HG02588 (cell line): ENCODE measurements at regions not wholly inside any gene's neighbourhood (a gene's known extent, or its start where the extent isn't known, plus 50 kb on each side); places are given as distances from the start of the nearest gene placed in this dataset.
"Not testable (repeated sequence)": the region's sequence is repeated elsewhere in the genome, so short reads cannot be mapped to it uniquely, and the experiment has no call there.

Experiments
- ATAC-seq: cut with Tn5 transposase; IDR thresholded peaks from one replicate; pipeline ENCODE4 v1.9.1; 2021; ENCODE audit warnings: mild to moderate bottlenecking, moderate library complexity; ENCODE audit not compliant: unreplicated experiment

- ATAC-seq = no peak
Measured at GRCh38 chr10:123269675-123270074, 115.5 kb downstream of the BUB3 start.

- ATAC-seq = no peak
Measured at GRCh38 chr10:123270221-123270620, 116.0 kb downstream of the BUB3 start.

GRCh38 chr10:123270806-123271205 is 116.6 kb downstream of the BUB3 start:
- no peak for ATAC-seq

- ATAC-seq = no peak
Measured at GRCh38 chr10:123272171-123272570, 118.0 kb downstream of the BUB3 start.

GRCh38 chr10:123274306-123275135 is 120.3 kb downstream of the BUB3 start:
- ATAC-seq = no peak

GRCh38 chr10:123275136-123275564 is 120.9 kb downstream of the BUB3 start:
- ATAC-seq = no peak

DNA sequence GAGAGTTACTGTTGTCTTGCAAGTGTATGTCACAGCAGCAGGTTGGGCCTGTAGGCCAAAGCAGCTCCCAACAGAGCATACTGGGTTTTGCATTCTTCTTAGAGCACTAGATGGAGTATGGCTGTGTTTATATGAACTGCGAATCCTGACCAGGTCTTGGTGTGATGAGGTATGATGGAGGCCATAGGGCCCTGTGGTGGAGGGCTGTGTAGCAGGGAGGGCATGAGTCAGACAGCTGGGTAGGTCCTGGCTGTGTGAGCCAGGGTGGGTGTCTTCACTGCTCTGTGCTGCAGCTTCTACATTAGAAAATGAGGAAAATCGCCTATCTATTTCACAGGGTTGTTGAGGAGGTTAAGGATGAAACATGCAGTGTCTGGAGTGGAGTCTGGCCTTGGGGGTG is 124.2 kb downstream of the BUB3 start:
- no peak for ATAC-seq

GRCh38 chr10:123283371-123283770 is 129.2 kb downstream of the BUB3 start:
- not testable (repeated sequence) for ATAC-seq

DNA sequence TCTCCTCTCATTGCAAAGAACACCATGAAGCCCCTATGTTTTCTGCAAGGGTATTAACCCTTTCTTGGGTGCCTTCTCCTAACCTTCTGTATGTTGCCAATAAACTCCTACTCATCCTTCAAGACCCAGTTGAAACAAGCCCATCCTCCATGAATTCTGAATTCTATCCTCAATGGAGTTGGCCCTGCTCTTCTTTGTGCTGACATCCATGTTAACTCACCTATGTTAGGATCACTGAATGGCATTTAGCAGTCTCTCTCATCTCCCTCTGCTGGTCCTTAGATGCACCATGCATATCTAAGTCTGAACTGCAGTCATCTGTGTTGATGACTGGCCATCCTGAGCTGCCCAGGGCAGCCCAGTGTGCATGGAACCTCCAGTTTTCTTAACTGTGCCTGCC is 129.8 kb downstream of the BUB3 start:
- ATAC-seq = no peak

- ATAC-seq = no peak
Measured at GRCh38 chr10:123287594-123288247, 133.5 kb downstream of the BUB3 start.

- ATAC-seq = no peak
Measured at GRCh38 chr10:123289432-123289831, 135.2 kb downstream of the BUB3 start.

DNA sequence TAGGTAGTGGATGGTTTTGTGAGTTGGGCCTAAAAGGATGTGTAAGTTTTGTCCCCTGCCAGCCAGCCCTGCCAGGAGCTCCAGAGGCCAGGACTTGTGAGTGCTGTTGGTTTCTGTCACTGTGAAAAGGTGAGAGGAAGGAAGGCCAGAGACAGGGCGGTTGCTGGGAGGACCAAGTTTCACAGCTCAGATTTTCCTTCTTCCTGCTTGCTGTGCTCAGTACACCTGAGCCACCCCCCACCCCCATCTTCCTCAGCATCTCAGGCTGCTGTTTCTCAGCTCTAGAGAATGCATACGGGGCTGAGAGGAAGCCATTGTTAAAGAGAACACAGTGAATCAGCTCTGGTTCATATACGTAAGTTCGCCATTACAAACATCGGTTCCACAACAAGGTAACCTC is 139.9 kb downstream of the BUB3 start:
- ATAC-seq = no peak

DNA sequence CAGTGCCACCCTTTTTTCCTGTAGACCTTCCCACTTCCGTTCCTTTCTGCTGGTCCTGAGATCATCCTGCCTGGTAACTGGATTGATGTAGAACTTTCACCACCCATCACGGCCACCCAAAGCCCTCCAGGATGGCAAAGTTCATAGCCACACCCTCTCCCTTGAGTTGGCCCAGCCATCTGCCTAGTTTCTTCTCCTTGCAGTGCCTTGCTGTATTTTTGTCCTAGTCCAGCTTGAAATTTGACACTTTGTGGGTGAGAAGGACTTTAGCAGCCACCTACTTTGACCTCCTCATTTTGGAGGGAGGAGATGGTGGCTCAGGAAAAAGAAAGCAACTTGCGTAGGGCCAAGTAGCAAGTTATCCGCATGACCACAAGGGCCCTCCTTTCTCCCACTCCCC is 140.7 kb downstream of the BUB3 start:
- ATAC-seq = no peak

- no peak for ATAC-seq
Measured at GRCh38 chr10:123295644-123296043, 141.4 kb downstream of the BUB3 start.

DNA sequence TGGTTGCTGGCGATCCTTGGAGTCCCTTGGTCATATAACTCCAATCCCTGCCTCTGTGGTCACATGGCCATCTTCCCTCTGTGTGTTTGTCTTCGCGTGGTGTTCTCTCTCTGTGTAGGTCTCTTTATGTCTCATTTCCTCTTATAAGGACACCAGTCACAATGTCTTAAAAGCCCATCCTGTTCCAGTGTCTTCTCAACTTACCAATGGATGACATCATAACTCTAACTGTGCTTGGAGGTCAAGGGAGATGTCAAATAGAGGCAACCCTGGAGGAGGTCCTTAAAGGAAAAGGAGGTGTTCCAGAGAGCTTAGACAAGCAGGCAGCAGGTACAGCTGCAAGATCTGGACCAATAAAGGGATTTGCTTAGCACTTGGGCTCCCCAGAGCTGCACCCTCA is 143.0 kb downstream of the BUB3 start:
- ATAC-seq = no peak

GRCh38 chr10:123298583-123298982 is 144.4 kb downstream of the BUB3 start:
- ATAC-seq = no peak

GRCh38 chr10:123299598-123299997 is 145.4 kb downstream of the BUB3 start:
- ATAC-seq = no peak

- no peak for ATAC-seq
Measured at GRCh38 chr10:123301077-123301857, 147.1 kb downstream of the BUB3 start.

DNA sequence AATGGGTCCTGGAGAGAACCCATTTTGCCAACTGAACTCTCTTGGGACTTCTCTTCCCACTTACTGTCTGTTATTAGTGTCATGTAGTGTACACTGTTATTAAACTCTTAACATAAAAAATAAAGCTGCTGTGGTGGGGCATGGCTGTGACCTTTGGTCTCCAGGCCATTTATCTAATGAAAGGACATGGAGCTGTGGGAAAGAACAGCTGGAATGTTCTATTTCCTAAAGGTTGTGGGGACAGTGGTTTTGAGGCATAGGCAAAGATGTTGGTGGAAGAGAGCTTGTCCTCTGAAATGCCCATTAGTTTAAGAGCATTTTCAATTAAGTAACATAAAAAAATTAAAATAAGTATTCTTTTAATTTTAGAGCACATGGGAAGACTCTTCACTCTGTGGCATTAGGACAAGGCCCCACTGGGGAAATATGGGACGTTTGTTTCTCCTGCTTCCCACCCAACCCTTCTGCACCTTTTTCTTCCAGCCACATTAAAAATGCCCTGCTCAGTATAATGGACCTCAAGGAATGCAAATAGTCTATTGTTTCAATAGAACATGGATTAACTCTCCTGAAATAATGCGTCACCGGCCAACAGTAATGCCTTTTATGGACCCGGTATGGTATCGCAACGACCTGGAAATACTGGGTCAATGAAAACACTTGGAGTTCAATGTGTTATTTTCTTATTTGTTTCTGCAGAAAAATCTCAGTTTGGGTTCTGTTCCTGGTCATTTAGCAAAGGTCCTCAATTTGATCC is 149.6 kb downstream of the BUB3 start:
- no peak for ATAC-seq

- ATAC-seq = no peak
Measured at GRCh38 chr10:123305671-123306070, 151.5 kb downstream of the BUB3 start.

DNA sequence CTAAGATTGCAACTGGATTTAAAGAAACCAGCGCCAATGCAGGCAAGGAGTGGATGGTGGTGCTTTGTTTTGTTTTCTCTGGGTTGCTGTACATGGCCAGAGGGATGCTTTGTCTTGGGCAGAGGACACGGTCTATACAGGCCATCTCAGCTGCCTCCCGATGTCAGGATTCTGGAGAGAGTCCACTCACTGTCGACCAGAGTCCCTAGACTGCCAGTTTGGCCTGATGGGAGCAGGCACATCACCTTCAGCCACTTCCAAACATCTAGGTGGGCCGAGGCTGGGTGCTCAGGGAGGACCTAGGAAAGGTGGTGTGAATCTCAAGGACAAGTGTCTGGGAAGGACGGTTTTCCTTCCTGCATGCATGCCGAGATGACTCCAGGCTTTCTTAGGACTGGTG is 152.1 kb downstream of the BUB3 start:
- ATAC-seq = no peak
